Fibroblast of lung (primary cell): ENCODE measurements at regions not wholly inside any gene's neighbourhood (a gene's known extent, or its start where the extent isn't known, plus 50 kb on each side); places are given as distances from the start of the nearest gene placed in this dataset.

ENCODE experiments used
- CTCF ChIP-seq, 2 donors: IDR thresholded peaks in 1 of 2; conservative IDR thresholded peaks in 1 of 2; 1 replicate in 1 of 2; 2 replicates in 1 of 2; pipeline ENCODE4 v1.5.1; 2011 to 2012; ENCODE audit warnings: low read length in 2 of 2, control low read depth in 1 of 2, inconsistent platforms in 1 of 2, low read depth in 1 of 2, mild to moderate bottlenecking in 1 of 2
- EZH2 ChIP-seq: IDR thresholded peaks from 2 replicates; pipeline ENCODE4 v1.5.1; 2012; ENCODE audit warnings: low read length, control low read depth, mild to moderate bottlenecking; ENCODE audit errors: missing control alignments

- TF ChIP-seq CTCF (conservative IDR thresholded peaks at IDR 0.05 in 1 of 2, IDR thresholded peaks at IDR 0.05 in 1 of 2; ENCODE audit: low read depth in 1 of 2, low read length in 2 of 2) (no peak), EZH2 (no peak)
Measured at GRCh38 chr4:177509226-177509745, 67.0 kb upstream of the AGA start.
